Naive thymus-derived CD4-positive, alpha-beta T cell (primary cell): ENCODE measurements at regions not wholly inside any gene's neighbourhood (a gene's known extent, or its start where the extent isn't known, plus 50 kb on each side); places are given as distances from the start of the nearest gene placed in this dataset.

ENCODE experiments used
- ATAC-seq: fragments of 150-1000 bp; cut with Tn5 transposase; 2 replicates; pipeline ENCODE4 v1.10.0; 2021; ENCODE audit warnings: mild to moderate bottlenecking, moderate library complexity
- CTCF ChIA-PET: fragments of 350-600 bp; sonication (Branson Sonifier 250); formaldehyde crosslinking; loops from one replicate; lab custom pipeline; 2021; ENCODE audit warnings: antibody characterized with exemption; lab: Charles Lee
- POLR2A ChIA-PET: fragments of 350-600 bp; sonication (Branson Sonifier 250); formaldehyde crosslinking; loops from one replicate; lab custom pipeline; 2021; ENCODE audit warnings: antibody characterized with exemption, inconsistent platforms; lab: Charles Lee
- DNase-seq, 9 donors: peaks; one replicate each; pipeline versions ENCODE4 v3.0.0 to v3.0.0-alpha.2; 2020 to 2022; ENCODE audit warnings: mixed read lengths in 1 of 9
- H3K27ac ChIP-seq: one replicate; pipeline ENCODE4 v1.7.0; 2013; ENCODE audit warnings: mild to moderate bottlenecking, low read depth, low read length, moderate library complexity
- H3K27me3 ChIP-seq, 2 donors: one replicate each; pipeline ENCODE4 v1.7.0; 2013; ENCODE audit warnings: low read length in 2 of 2, mild to moderate bottlenecking in 2 of 2, moderate library complexity in 2 of 2; ENCODE audit not compliant: control insufficient read depth in 2 of 2, insufficient read depth in 2 of 2
- H3K36me3 ChIP-seq, 3 experiments: 1 replicate in 2 of 3; 2 replicates in 1 of 3; pipeline ENCODE4 v1.7.0; 2013; ENCODE audit warnings: low read length in 3 of 3, mild to moderate bottlenecking in 3 of 3, moderate library complexity in 1 of 3; ENCODE audit not compliant: insufficient read depth in 3 of 3, control insufficient read depth in 2 of 3
- H3K4me1 ChIP-seq, 2 donors: one replicate each; pipeline ENCODE4 v1.7.0; 2013; ENCODE audit warnings: low read length in 2 of 2, mild to moderate bottlenecking in 2 of 2, moderate library complexity in 1 of 2; ENCODE audit not compliant: control insufficient read depth in 2 of 2, insufficient read depth in 2 of 2
- H3K4me3 ChIP-seq: 2 replicates; pipeline ENCODE4 v1.7.0; 2013; ENCODE audit warnings: mild to moderate bottlenecking, low read length
- H3K9me3 ChIP-seq, 3 experiments: 1 replicate in 2 of 3; 2 replicates in 1 of 3; pipeline ENCODE4 v1.7.0; 2013; ENCODE audit warnings: low read length in 3 of 3; ENCODE audit not compliant: control insufficient read depth in 2 of 3
- H3K27ac Mint-ChIP-seq, 9 donors: one replicate each; pipeline ENCODE4 v1.8.0; 2020 to 2022; ENCODE audit warnings: mixed read lengths in 9 of 9, mild to moderate bottlenecking in 8 of 9, moderate library complexity in 5 of 9, inconsistent platforms in 2 of 9
- H3K27me3 Mint-ChIP-seq, 5 donors: one replicate each; pipeline ENCODE4 v1.8.0; 2021 to 2022; ENCODE audit warnings: mixed read lengths in 5 of 5, mild to moderate bottlenecking in 1 of 5
- H3K36me3 Mint-ChIP-seq, 5 donors: one replicate each; pipeline ENCODE4 v1.8.0; 2020 to 2022; ENCODE audit warnings: mixed read lengths in 5 of 5, mild to moderate bottlenecking in 3 of 5, inconsistent platforms in 1 of 5
- H3K4me1 Mint-ChIP-seq, 7 donors: one replicate each; pipeline ENCODE4 v1.8.0; 2020 to 2022; ENCODE audit warnings: mixed read lengths in 7 of 7, mild to moderate bottlenecking in 3 of 7, inconsistent platforms in 1 of 7
- H3K4me3 Mint-ChIP-seq, 10 donors: one replicate each; pipeline ENCODE4 v1.8.0; 2020 to 2022; ENCODE audit warnings: mild to moderate bottlenecking in 10 of 10, mixed read lengths in 10 of 10, moderate library complexity in 6 of 10, inconsistent platforms in 2 of 10
- H3K9me3 Mint-ChIP-seq, 11 donors: one replicate each; pipeline ENCODE4 v1.8.0; 2020 to 2022; ENCODE audit warnings: mixed read lengths in 11 of 11, mild to moderate bottlenecking in 4 of 11, inconsistent platforms in 1 of 11, moderate library complexity in 1 of 11
- intact Hi-C, 2 donors: fragments of 100-400 bp; cut with micrococcal nuclease; formaldehyde crosslinking; loops; one replicate each; pipeline ENCODE4 v1.15.1; 2023

DNA sequence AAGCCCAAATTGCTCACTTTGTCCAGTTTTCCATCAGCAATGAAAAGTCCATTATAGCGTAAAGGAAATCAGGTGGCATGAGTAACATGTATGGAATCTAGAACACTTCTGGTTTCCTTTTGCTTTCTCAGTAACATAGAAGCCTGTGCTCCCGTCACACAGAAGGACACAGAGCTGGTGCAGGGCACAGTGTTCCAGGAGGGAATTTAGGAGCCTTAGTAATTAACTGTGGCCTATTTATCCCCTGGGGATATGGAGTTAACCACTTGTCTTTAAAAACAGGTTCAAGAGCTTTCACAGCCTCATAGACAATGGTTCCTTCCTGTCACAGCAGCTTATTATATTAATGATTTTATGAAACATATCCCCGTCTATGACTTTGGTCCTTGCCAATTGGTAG, 189.9 kb downstream of the NEBL start:
- no peak overlapping the region for H3K27ac Mint-ChIP-seq
- H3K4me3 Mint-ChIP-seq, result no peak overlapping the region
- peaks cover 0 to 3% (median 0%) of the 10 kb centered on the region in 5 donors for H3K36me3 Mint-ChIP-seq
- intact Hi-C loops, result no loop called here
- Histone ChIP-seq H3K36me3 (no peaks in the 10 kb centered on the region), H3K4me3 (no peak overlapping the region), H3K4me1 (no peaks in the 10 kb centered on the region), H3K27me3 (no peaks in the 10 kb centered on the region), H3K9me3 (peaks cover 0 to 4% (median 0%) of the 10 kb centered on the region in 3 experiments), H3K27ac (no peak overlapping the region)
- no peak for ATAC-seq
- no peaks in the 10 kb centered on the region for H3K27me3 Mint-ChIP-seq
- peaks cover 2 to 34% (median 9%) of the 10 kb centered on the region in 11 donors for H3K9me3 Mint-ChIP-seq
- no peaks in the 10 kb centered on the region for H3K4me1 Mint-ChIP-seq
- ChIA-PET CTCF (no interaction called here), POLR2A (no interaction called here)
- no peak for DNase-seq

DNA sequence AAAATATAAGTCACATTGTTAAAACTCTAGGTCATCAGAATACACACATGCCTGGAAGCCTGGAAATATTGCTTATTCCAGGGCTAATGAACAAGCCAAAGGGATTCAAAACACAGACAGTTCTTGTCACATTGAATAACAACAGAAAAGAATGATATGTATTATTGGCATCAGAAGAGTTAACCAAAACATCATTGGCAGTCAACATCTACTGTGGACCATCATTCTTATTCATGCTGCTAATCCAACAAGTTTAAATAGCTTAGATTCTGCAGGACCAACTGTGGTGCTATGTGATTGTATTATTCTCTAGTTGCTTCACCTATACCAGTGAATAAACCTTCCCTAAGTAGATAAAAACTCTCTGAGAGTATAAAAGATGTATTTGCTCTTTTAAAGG, 198.3 kb downstream of the NEBL start:
- Histone ChIP-seq H3K27ac (no peak overlapping the region), H3K4me3 (no peak overlapping the region), H3K27me3 (no peaks in the 10 kb centered on the region), H3K36me3 (no peaks in the 10 kb centered on the region), H3K9me3 (no peaks in the 10 kb centered on the region), H3K4me1 (no peaks in the 10 kb centered on the region)
- no peak for DNase-seq
- H3K27ac Mint-ChIP-seq, result no peak overlapping the region
- no peaks in the 10 kb centered on the region for H3K4me1 Mint-ChIP-seq
- H3K36me3 Mint-ChIP-seq, result no peaks in the 10 kb centered on the region
- H3K27me3 Mint-ChIP-seq, result no peaks in the 10 kb centered on the region
- intact Hi-C loops, result no loop called here
- no peak for ATAC-seq
- CTCF ChIA-PET, result no interaction called here
- POLR2A ChIA-PET, result no interaction called here
- peaks cover 2 to 30% (median 7%) of the 10 kb centered on the region in 11 donors for H3K9me3 Mint-ChIP-seq
- no peak overlapping the region for H3K4me3 Mint-ChIP-seq

DNA sequence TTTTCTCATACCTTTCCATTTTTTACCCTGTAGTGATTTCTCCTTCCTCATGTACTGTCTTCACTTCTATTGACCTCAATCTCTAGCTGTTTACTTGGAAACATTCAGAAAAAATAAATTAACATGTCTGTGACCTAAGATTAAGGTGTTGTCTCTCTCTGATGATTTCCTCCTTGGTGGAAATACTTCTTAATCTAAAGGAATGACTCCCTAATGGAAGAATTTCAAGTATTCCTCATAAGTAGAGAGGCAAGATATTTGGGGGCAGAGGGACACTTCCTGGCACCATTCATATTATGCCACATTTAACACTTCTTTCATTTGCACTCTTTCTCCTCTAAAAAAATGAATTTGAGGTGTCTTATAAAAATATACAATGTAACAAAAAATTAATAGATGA, 202.8 kb downstream of the NEBL start:
- H3K9me3 Mint-ChIP-seq, result peaks cover 0 to 8% (median 2%) of the 10 kb centered on the region in 11 donors
- DNase-seq, result no peak
- POLR2A ChIA-PET, result no interaction called here
- no peaks in the 10 kb centered on the region for H3K27me3 Mint-ChIP-seq
- ATAC-seq, result no peak
- no peak overlapping the region for H3K4me3 Mint-ChIP-seq
- no peak overlapping the region for H3K27ac ChIP-seq
- H3K4me1 Mint-ChIP-seq, result no peaks in the 10 kb centered on the region
- H3K36me3 ChIP-seq, result no peaks in the 10 kb centered on the region
- H3K27me3 ChIP-seq, result no peaks in the 10 kb centered on the region
- H3K36me3 Mint-ChIP-seq, result no peaks in the 10 kb centered on the region
- H3K4me1 ChIP-seq, result no peaks in the 10 kb centered on the region
- CTCF ChIA-PET, result no interaction called here
- no peaks in the 10 kb centered on the region for H3K9me3 ChIP-seq
- no peak overlapping the region for H3K27ac Mint-ChIP-seq
- intact Hi-C loops, result no loop called here
- no peak overlapping the region for H3K4me3 ChIP-seq

DNA sequence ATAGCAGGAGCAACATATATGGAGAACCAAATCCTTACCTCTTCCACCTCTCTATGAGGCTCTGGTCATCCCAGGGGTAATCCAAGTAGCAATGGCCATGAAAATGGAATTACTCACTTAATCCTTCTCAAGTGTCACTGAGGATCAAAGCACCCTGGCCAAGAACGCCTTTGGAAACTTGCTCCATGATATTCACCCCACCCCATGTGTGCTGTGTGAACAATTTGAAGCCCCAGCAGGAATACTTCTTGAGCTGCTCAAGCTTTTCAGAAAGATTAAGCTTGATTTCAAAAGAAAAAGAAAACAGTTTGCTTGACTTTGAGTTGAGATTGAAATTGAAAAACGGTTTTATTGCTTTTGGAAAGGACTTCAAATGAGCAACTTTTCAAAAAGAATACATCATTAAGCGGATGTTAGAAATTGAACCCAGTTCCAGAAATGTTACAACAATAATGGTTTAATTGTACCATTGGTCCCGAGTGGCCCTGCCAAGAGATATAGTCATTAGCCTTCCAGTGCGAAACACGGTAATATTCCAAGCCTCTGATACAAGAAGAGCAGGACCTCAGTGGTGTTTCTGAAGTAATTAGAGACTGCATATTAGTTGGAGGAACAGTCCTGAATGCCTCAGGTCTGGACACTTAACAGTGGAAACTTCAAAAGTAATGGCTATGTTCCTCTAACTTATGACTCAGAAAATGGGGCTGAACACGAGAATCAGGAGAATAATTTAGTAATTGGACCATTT, 208.1 kb downstream of the NEBL start:
- ATAC-seq (no peak), DNase-seq (no peak)
- no peak overlapping the region for H3K4me3 ChIP-seq
- H3K36me3 ChIP-seq, result no peaks in the 10 kb centered on the region
- no peaks in the 10 kb centered on the region for H3K9me3 ChIP-seq
- H3K27me3 ChIP-seq, result no peaks in the 10 kb centered on the region
- H3K27ac ChIP-seq, result no peak overlapping the region
- Mint-ChIP-seq H3K27me3 (no peaks in the 10 kb centered on the region), H3K4me1 (no peaks in the 10 kb centered on the region), H3K36me3 (no peaks in the 10 kb centered on the region), H3K9me3 (peaks cover 0 to 7% (median 2%) of the 10 kb centered on the region in 11 donors), H3K27ac (no peak overlapping the region), H3K4me3 (no peak overlapping the region)
- no peaks in the 10 kb centered on the region for H3K4me1 ChIP-seq
- POLR2A ChIA-PET, result no interaction called here
- CTCF ChIA-PET, result no interaction called here
- intact Hi-C loops, result no loop called here

DNA sequence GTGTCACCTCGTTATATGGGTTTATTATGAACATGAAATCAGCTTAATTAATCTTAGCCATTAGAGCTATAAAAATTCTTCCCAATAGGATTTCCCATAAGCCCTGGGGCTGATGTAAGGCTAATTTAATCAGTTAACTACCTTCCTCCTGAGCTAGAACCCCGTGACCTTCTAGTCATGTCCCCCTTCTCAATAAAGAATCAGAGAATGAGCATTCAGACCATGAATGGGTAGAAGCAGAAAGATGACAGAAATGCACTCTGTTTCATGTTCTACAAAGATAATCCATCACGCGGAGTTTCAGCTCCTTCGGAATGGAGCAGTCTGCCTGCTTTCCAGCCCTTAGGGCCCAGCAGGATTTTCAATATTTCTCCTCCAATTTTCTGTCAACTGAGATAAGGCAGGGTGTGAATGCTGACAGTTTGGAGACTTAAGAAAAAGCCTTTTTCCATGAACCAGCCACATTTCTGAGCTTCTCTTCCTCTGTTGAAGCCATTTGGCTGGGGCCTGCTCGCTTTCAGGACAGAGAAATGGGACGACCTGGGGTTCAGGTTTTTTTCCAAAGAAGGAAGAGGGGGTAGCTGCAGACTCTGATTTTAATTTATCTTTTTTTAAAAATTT, 211.0 kb downstream of the NEBL start:
- peaks cover 0 to 5% (median 0%) of the 10 kb centered on the region in 5 donors for H3K36me3 Mint-ChIP-seq
- POLR2A ChIA-PET, result no interaction called here
- ATAC-seq, result no peak

DNA sequence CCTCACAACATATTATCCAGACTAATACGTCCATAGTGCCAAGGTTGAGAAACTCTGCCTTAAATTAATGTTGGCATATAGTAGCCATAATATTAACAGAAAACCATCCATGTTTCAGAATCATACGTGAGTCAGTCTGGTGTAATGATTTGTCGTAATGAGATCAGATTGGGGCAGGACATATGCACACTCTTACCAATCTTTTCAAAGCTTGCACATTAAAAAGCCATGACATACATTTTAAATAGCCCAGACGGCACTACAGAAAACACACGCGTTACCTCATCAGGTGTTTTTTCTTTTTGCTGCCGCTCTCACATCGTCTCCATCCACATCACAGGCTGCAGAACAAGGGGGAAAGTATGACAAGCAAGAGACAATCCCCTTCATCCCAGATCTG, 211.6 kb downstream of the NEBL start:
- no peak overlapping the region for H3K27ac Mint-ChIP-seq
- H3K9me3 Mint-ChIP-seq, result peaks cover 0 to 12% (median 3%) of the 10 kb centered on the region in 11 donors
- peaks cover 0 to 5% (median 0%) of the 10 kb centered on the region in 5 donors for H3K36me3 Mint-ChIP-seq
- no peak overlapping the region for H3K4me3 Mint-ChIP-seq
- Histone ChIP-seq H3K27me3 (no peaks in the 10 kb centered on the region), H3K4me1 (no peaks in the 10 kb centered on the region), H3K36me3 (no peaks in the 10 kb centered on the region), H3K4me3 (no peak overlapping the region), H3K9me3 (no peaks in the 10 kb centered on the region), H3K27ac (no peak overlapping the region)
- H3K27me3 Mint-ChIP-seq, result no peaks in the 10 kb centered on the region
- ChIA-PET CTCF (no interaction called here), POLR2A (no interaction called here)
- intact Hi-C loops, result no loop called here
- H3K4me1 Mint-ChIP-seq, result no peaks in the 10 kb centered on the region
- ATAC-seq, result no peak
- no peak for DNase-seq

More for the DNA sequence above, 211.0 kb downstream of the NEBL start:
- intact Hi-C loops, result no loop called here
- H3K4me1 ChIP-seq, result no peaks in the 10 kb centered on the region
- Mint-ChIP-seq H3K4me1 (no peaks in the 10 kb centered on the region), H3K9me3 (peaks cover 0 to 12% (median 3%) of the 10 kb centered on the region in 11 donors), H3K27ac (no peak overlapping the region), H3K4me3 (no peak overlapping the region), H3K27me3 (no peaks in the 10 kb centered on the region)
- no peak overlapping the region for H3K27ac ChIP-seq
- no peaks in the 10 kb centered on the region for H3K36me3 ChIP-seq
- H3K27me3 ChIP-seq, result no peaks in the 10 kb centered on the region
- no peak for DNase-seq
- no peak overlapping the region for H3K4me3 ChIP-seq
- H3K9me3 ChIP-seq, result no peaks in the 10 kb centered on the region
- CTCF ChIA-PET, result no interaction called here

DNA sequence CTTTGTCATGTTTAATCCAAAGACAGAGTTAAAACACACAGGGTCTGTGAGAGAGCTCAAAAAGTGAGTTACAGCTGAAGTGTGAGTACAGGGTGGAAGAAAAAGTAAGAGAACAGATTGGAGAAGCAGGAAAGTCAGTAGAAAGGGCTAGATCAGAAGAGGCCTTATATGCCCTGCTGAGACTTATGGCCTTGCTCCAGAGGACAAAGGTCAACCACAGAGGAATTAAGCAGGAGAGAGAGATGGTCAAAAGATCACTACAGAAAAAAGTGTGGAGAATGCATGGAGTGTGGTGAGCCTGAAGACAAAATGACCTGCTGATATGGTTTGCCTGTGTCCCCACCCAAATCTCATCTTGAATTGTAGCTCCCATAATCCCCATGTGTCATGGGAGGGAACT, 213.8 kb downstream of the NEBL start:
- no peak for DNase-seq
- intact Hi-C loops, result no loop called here
- ChIA-PET POLR2A (no interaction called here), CTCF (no interaction called here)
- ATAC-seq, result no peak
- Mint-ChIP-seq H3K4me3 (no peak overlapping the region), H3K9me3 (peaks cover 0 to 16% (median 5%) of the 10 kb centered on the region in 11 donors), H3K27ac (no peak overlapping the region), H3K27me3 (no peaks in the 10 kb centered on the region), H3K4me1 (no peaks in the 10 kb centered on the region), H3K36me3 (peaks cover 0 to 5% (median 0%) of the 10 kb centered on the region in 5 donors)
- no peaks in the 10 kb centered on the region for H3K36me3 ChIP-seq
- H3K4me3 ChIP-seq, result no peak overlapping the region
- no peaks in the 10 kb centered on the region for H3K27me3 ChIP-seq
- H3K9me3 ChIP-seq, result no peaks in the 10 kb centered on the region
- no peaks in the 10 kb centered on the region for H3K4me1 ChIP-seq
- no peak overlapping the region for H3K27ac ChIP-seq
